H1 (cell line): ENCODE measurements at regions not wholly inside any gene's neighbourhood (a gene's known extent, or its start where the extent isn't known, plus 50 kb on each side); places are given as distances from the start of the nearest gene placed in this dataset.

Experiments used
- CTCF ChIA-PET: fragments of 300-600 bp; sonication (Branson Sonifier 250); formaldehyde crosslinking; loops from one replicate; lab custom pipeline; 2021; ENCODE audit not compliant: partially characterized antibody; lab: Charles Lee
- POLR2A ChIA-PET: fragments of 300-600 bp; sonication (Branson Sonifier 250); formaldehyde crosslinking; loops from one replicate; lab custom pipeline; 2021; ENCODE audit warnings: inconsistent platforms; ENCODE audit not compliant: partially characterized antibody; lab: Charles Lee
- DNase-seq, 2 experiments: peaks; one replicate each; pipeline versions ENCODE4 v3.0.0 to v3.0.0-alpha.2; 2010 to 2022; ENCODE audit warnings: low spot score in 2 of 2, low read depth in 1 of 2, mixed read lengths in 1 of 2
- FAIRE-seq: peaks from 2 replicates; lab custom pipeline; 2011; peaks lifted over from hg19 to GRCh38; lab: Jason Lieb, UNC
- H2AFZ ChIP-seq: 2 replicates; pipeline ENCODE4 v1.8.1; 2012; ENCODE audit warnings: low read length, inconsistent platforms
- H2AK5ac ChIP-seq: 2 replicates; pipeline ENCODE4 v1.6.1; 2013; ENCODE audit warnings: low read depth, low read length
- H2BK120ac ChIP-seq: replicated peaks from 2 replicates; pipeline ENCODE3; 2013; ENCODE audit warnings: low read depth, low read length, inconsistent platforms
- H2BK12ac ChIP-seq: 2 replicates; pipeline ENCODE4 v1.6.1; 2013; ENCODE audit warnings: low read depth, low read length
- H2BK15ac ChIP-seq: 2 replicates; pipeline ENCODE4 v1.6.1; 2013; ENCODE audit warnings: low read length
- H2BK20ac ChIP-seq: 2 replicates; pipeline ENCODE4 v1.6.1; 2013; ENCODE audit warnings: low read length
- H2BK5ac ChIP-seq: 2 replicates; pipeline ENCODE4 v1.6.1; 2013; ENCODE audit warnings: low read depth, low read length
- H3K14ac ChIP-seq: 2 replicates; pipeline ENCODE4 v1.6.1; 2013; ENCODE audit warnings: inconsistent platforms; ENCODE audit not compliant: insufficient read length
- H3K18ac ChIP-seq: 2 replicates; pipeline ENCODE4 v1.6.1; 2013; ENCODE audit warnings: low read length; ENCODE audit errors: extremely low read depth
- H3K23ac ChIP-seq: 2 replicates; pipeline ENCODE4 v1.6.1; 2013; ENCODE audit warnings: inconsistent platforms; ENCODE audit not compliant: insufficient read length
- H3K23me2 ChIP-seq: 2 replicates; pipeline ENCODE4 v1.6.1; 2013; ENCODE audit warnings: low read depth, low read length
- H3K27ac ChIP-seq: 2 replicates; pipeline ENCODE4 v1.6.1; 2011; ENCODE audit warnings: low read depth, low read length, inconsistent platforms
- H3K27me3 ChIP-seq, 4 experiments: replicated peaks in 1 of 4; 1 replicate in 1 of 4; 2 replicates in 3 of 4; pipeline versions ENCODE4 v1.6.1 to v1.8.1; 2011 to 2013; ENCODE audit warnings: low read length in 3 of 4, mild to moderate bottlenecking in 3 of 4, inconsistent platforms in 2 of 4, mixed read lengths in 2 of 4, moderate library complexity in 1 of 4; ENCODE audit not compliant: control insufficient read depth in 3 of 4, insufficient read depth in 3 of 4; ENCODE audit errors: extremely low read depth in 1 of 4
- H3K36me3 ChIP-seq, 4 experiments: 2 replicates each; pipeline versions ENCODE4 v1.6.1 to v1.8.1; 2011 to 2013; ENCODE audit warnings: mild to moderate bottlenecking in 4 of 4, low read length in 3 of 4, moderate library complexity in 2 of 4, control low read depth in 1 of 4, inconsistent platforms in 1 of 4; ENCODE audit not compliant: insufficient read depth in 4 of 4, control insufficient read depth in 2 of 4
- H3K4ac ChIP-seq: replicated peaks from 2 replicates; pipeline ENCODE3; 2013; ENCODE audit warnings: low read length, low read depth, mixed read lengths, inconsistent platforms; ENCODE audit not compliant: insufficient read length
- H3K4me1 ChIP-seq, 4 experiments: replicated peaks in 1 of 4; 1 replicate in 1 of 4; 2 replicates in 3 of 4; pipeline versions ENCODE4 v1.6.1 to v1.8.1; 2011 to 2013; ENCODE audit warnings: low read length in 3 of 4, inconsistent platforms in 2 of 4, mixed read lengths in 1 of 4; ENCODE audit not compliant: insufficient read depth in 4 of 4, control insufficient read depth in 3 of 4
- H3K4me2 ChIP-seq, 2 experiments: 2 replicates each; pipeline versions ENCODE4 v1.6.1 to v1.8.1; 2011 to 2013; ENCODE audit warnings: low read depth in 2 of 2, low read length in 2 of 2, control low read depth in 1 of 2, inconsistent platforms in 1 of 2, mild to moderate bottlenecking in 1 of 2; ENCODE audit not compliant: insufficient read depth in 1 of 2
- H3K4me3 ChIP-seq, 4 experiments: fragments of 200-600, 300-600 bp in 1 of 4; sonication (generic), shearing (Covaris generic), sonication (Bioruptor Twin) in 1 of 4; 2 replicates each; pipeline versions ENCODE4 v1.5.1 to v1.8.1; 2011 to 2016; ENCODE audit warnings: low read length in 4 of 4, low read depth in 3 of 4, control low read depth in 2 of 4, inconsistent platforms in 2 of 4, mild to moderate bottlenecking in 2 of 4, mixed read lengths in 1 of 4, moderate library complexity in 1 of 4; ENCODE audit not compliant: insufficient read depth in 2 of 4; ENCODE audit errors: extremely low read depth in 1 of 4
- H3K56ac ChIP-seq: replicated peaks from 2 replicates; pipeline ENCODE3; 2013; ENCODE audit warnings: low read depth, mild to moderate bottlenecking, mixed read lengths, low read length, inconsistent platforms; ENCODE audit not compliant: insufficient read length
- H3K79me1 ChIP-seq: 2 replicates; pipeline ENCODE4 v1.6.1; 2013; ENCODE audit warnings: low read depth, low read length, control low read depth
- H3K79me2 ChIP-seq, 2 experiments: 2 replicates each; pipeline versions ENCODE4 v1.6.1 to v1.8.1; 2012 to 2013; ENCODE audit warnings: low read length in 2 of 2, mild to moderate bottlenecking in 2 of 2, inconsistent platforms in 1 of 2; ENCODE audit not compliant: insufficient read depth in 2 of 2, control insufficient read depth in 1 of 2
- H3K9ac ChIP-seq, 4 experiments: replicated peaks in 1 of 4; 1 replicate in 1 of 4; 2 replicates in 3 of 4; pipeline versions ENCODE4 v1.6.1 to v1.8.1; 2011 to 2013; ENCODE audit warnings: low read depth in 3 of 4, low read length in 3 of 4, control low read depth in 2 of 4, mild to moderate bottlenecking in 2 of 4, moderate library complexity in 2 of 4, inconsistent platforms in 1 of 4; ENCODE audit errors: extremely low read depth in 1 of 4
- H3K9me3 ChIP-seq, 2 experiments: 2 replicates each; pipeline versions ENCODE4 v1.6.1 to v1.8.1; 2012 to 2013; ENCODE audit warnings: mild to moderate bottlenecking in 2 of 2, moderate library complexity in 2 of 2, control low read depth in 1 of 2, inconsistent platforms in 1 of 2, low read depth in 1 of 2, low read length in 1 of 2, mixed read lengths in 1 of 2; ENCODE audit not compliant: insufficient read depth in 2 of 2
- H4K20me1 ChIP-seq, 2 experiments: replicated peaks in 1 of 2; 2 replicates each; pipeline versions ENCODE3 to v1.8.1; 2011 to 2013; ENCODE audit warnings: inconsistent platforms in 2 of 2, low read length in 2 of 2, mild to moderate bottlenecking in 1 of 2; ENCODE audit not compliant: insufficient read depth in 2 of 2, control insufficient read depth in 1 of 2
- H4K5ac ChIP-seq: 2 replicates; pipeline ENCODE4 v1.6.1; 2013; ENCODE audit warnings: low read length, low read depth, mixed read lengths, inconsistent platforms; ENCODE audit not compliant: insufficient read length
- H4K8ac ChIP-seq: 2 replicates; pipeline ENCODE4 v1.8.0; 2013; ENCODE audit warnings: mild to moderate bottlenecking, moderate library complexity, low read length, inconsistent platforms; ENCODE audit not compliant: insufficient read depth; ENCODE audit errors: extremely low read depth
- H4K91ac ChIP-seq: replicated peaks from 2 replicates; pipeline ENCODE3; 2013; ENCODE audit warnings: low read length, mixed read lengths, inconsistent platforms; ENCODE audit not compliant: insufficient read length
- CBX5 ChIP-seq: fragments of 300-800, 300-1000 bp; sonication (generic); IDR thresholded peaks from 2 replicates; pipeline ENCODE4 v1.7.1; 2016; ENCODE audit warnings: antibody characterized with exemption, low read length, low read depth
- CREB1 ChIP-seq: IDR thresholded peaks from 2 replicates; pipeline ENCODE4 v1.6.1; 2012; ENCODE audit warnings: inconsistent platforms
- EZH2 ChIP-seq: fragments of 200-600 bp; sonication (generic); IDR thresholded peaks from 2 replicates; pipeline ENCODE4 v1.7.1; 2012; ENCODE audit warnings: low read depth, mild to moderate bottlenecking, moderate library complexity, low read length, inconsistent platforms; ENCODE audit not compliant: severe bottlenecking
- JUN ChIP-seq: IDR thresholded peaks from 2 replicates; pipeline ENCODE4 v1.6.1; 2011; ENCODE audit warnings: low read depth, mild to moderate bottlenecking, improper control_type of control experiment, low read length
- KDM1A ChIP-seq: fragments of 200-600, 300-600 bp; sonication (generic); IDR thresholded peaks from 2 replicates; pipeline ENCODE4 v1.7.1; 2016; ENCODE audit warnings: mild to moderate bottlenecking, low read length, borderline replicate concordance
- POLR2A ChIP-seq, 2 experiments: IDR thresholded peaks; 1 replicate in 1 of 2; 2 replicates in 1 of 2; pipeline ENCODE4 v1.6.1; 2011; ENCODE audit warnings: low read depth in 2 of 2, low read length in 2 of 2, mild to moderate bottlenecking in 2 of 2; ENCODE audit errors: control extremely low read depth in 1 of 2
- POLR2AphosphoS5 ChIP-seq: IDR thresholded peaks from 2 replicates; pipeline ENCODE4 v1.6.1; 2011; ENCODE audit warnings: low read depth, low read length
- POU5F1 ChIP-seq: IDR thresholded peaks from 2 replicates; pipeline ENCODE4 v1.6.1; 2011; ENCODE audit warnings: low read depth, mild to moderate bottlenecking, low read length, moderate library complexity
- RFX5 ChIP-seq: IDR thresholded peaks from 2 replicates; pipeline ENCODE4 v1.6.1; 2011; ENCODE audit warnings: low read depth, low read length, improper control_type of control experiment, borderline replicate concordance
- RXRA ChIP-seq: IDR thresholded peaks from 2 replicates; pipeline ENCODE4 v1.6.1; 2011; ENCODE audit warnings: low read depth, mild to moderate bottlenecking, low read length, moderate library complexity; ENCODE audit not compliant: insufficient read depth
- SIN3A ChIP-seq, 2 experiments: IDR thresholded peaks in 1 of 2; conservative IDR thresholded peaks in 1 of 2; 2 replicates each; pipeline ENCODE4 v1.6.1; 2011 to 2012; ENCODE audit warnings: low read length in 2 of 2, improper control_type of control experiment in 1 of 2, low read depth in 1 of 2, mild to moderate bottlenecking in 1 of 2
- SP1 ChIP-seq: IDR thresholded peaks from 2 replicates; pipeline ENCODE4 v1.6.1; 2011; ENCODE audit warnings: low read depth, low read length
- TCF12 ChIP-seq: IDR thresholded peaks from 2 replicates; pipeline ENCODE4 v1.6.1; 2011; ENCODE audit warnings: low read depth, mild to moderate bottlenecking, low read length
- TEAD4 ChIP-seq: IDR thresholded peaks from 2 replicates; pipeline ENCODE4 v1.6.1; 2012; ENCODE audit warnings: low read depth, low read length, inconsistent platforms, mixed read lengths
- USF2 ChIP-seq: IDR thresholded peaks from 2 replicates; pipeline ENCODE4 v1.6.1; 2011; ENCODE audit warnings: low read length, improper control_type of control experiment
- WGBS, 2 experiments: shearing (Covaris generic) in 1 of 2; methylation state at CpG; one replicate each; pipeline versions ENCODE4 v1.1.6 to v1.1.7; 2013 to 2015; ENCODE audit warnings: low lambda C conversion rate in 2 of 2, mixed read lengths in 2 of 2, inconsistent platforms in 1 of 2, low coverage in 1 of 2, missing lambda C conversion rate in 1 of 2; ENCODE audit not compliant: insufficient replicate concordance in 2 of 2, insufficient coverage in 1 of 2, insufficient read length in 1 of 2; ENCODE audit errors: extremely low coverage in 1 of 2, missing lambda C conversion rate in 1 of 2; 5-methylcytosine and 5-hydroxymethylcytosine counted together

- FAIRE-seq (no peak), DNase-seq (no peak)
- no peak overlapping the region for H3K56ac ChIP-seq
- no peak overlapping the region for H3K4ac ChIP-seq
- no peak overlapping the region for H3K23ac ChIP-seq
- no peak overlapping the region for H4K8ac ChIP-seq
- CTCF ChIA-PET: interaction anchor here (0.7 kb wide), 1 partner anchor 78 kb away, joined by 3 read pairs; no protein-coding TSS in a partner anchor
- H3K79me1 ChIP-seq: no peaks in the 10 kb centered on the region
- H3K79me2 ChIP-seq: no peaks in the 10 kb centered on the region
- H4K91ac ChIP-seq: no peak overlapping the region
- no peak overlapping the region for H3K4me2 ChIP-seq
- no peak overlapping the region for H2BK120ac ChIP-seq
- H2BK5ac ChIP-seq: no peak overlapping the region
- H3K27me3 ChIP-seq: no peaks in the 10 kb centered on the region
- no peak overlapping the region for H3K27ac ChIP-seq
- 83% methylated on average over 1 of the region's 1 CpG; no CpG with 5 or more reads in 1 of the 2 experiments for WGBS, 2 experiments
- no peaks in the 10 kb centered on the region for H3K36me3 ChIP-seq
- H4K5ac ChIP-seq: no peak overlapping the region
- no peak overlapping the region for H3K4me3 ChIP-seq
- H3K9me3 ChIP-seq: no peaks in the 10 kb centered on the region
- H3K18ac ChIP-seq: no peak overlapping the region
- no peak overlapping the region for H2BK20ac ChIP-seq
- H2AFZ ChIP-seq: no peak overlapping the region
- H4K20me1 ChIP-seq: no peaks in the 10 kb centered on the region
- H3K9ac ChIP-seq: no peak overlapping the region
- no peak overlapping the region for H2AK5ac ChIP-seq
- no peaks in the 10 kb centered on the region for H3K23me2 ChIP-seq
- peaks cover 0 to 6% (median 2%) of the 10 kb centered on the region in 4 experiments; a peak in 2 of 7 replicates for H3K4me1 ChIP-seq
- POLR2A ChIA-PET: no interaction called here
- no peak overlapping the region for H3K14ac ChIP-seq
- H2BK15ac ChIP-seq: no peak overlapping the region
- H2BK12ac ChIP-seq: no peak overlapping the region
- TF ChIP-seq POLR2A (IDR thresholded peaks at IDR 0.05; ENCODE audit: control extremely low read depth in 1 of 2, low read depth in 2 of 2, low read length in 2 of 2) (no peak), KDM1A (no peak), POU5F1 (no peak), RFX5 (no peak), JUN (no peak), POLR2AphosphoS5 (no peak), SIN3A (conservative IDR thresholded peaks at IDR 0.05 in 1 of 2, IDR thresholded peaks at IDR 0.05 in 1 of 2; ENCODE audit: low read depth in 1 of 2, low read length in 2 of 2) (no peak), TEAD4 (no peak), CBX5 (no peak), SP1 (no peak), USF2 (no peak), RXRA (no peak), EZH2 (no peak), TCF12 (no peak), CREB1 (no peak)
Observed at GRCh38 chr3:140827894-140828293, 113.7 kb upstream of the SLC25A36 start.
